ENCODE measurements at regions not wholly inside any gene's neighbourhood (a gene's known extent, or its start where the extent isn't known, plus 50 kb on each side); places are given as distances from the start of the nearest gene placed in this dataset.

DNA sequence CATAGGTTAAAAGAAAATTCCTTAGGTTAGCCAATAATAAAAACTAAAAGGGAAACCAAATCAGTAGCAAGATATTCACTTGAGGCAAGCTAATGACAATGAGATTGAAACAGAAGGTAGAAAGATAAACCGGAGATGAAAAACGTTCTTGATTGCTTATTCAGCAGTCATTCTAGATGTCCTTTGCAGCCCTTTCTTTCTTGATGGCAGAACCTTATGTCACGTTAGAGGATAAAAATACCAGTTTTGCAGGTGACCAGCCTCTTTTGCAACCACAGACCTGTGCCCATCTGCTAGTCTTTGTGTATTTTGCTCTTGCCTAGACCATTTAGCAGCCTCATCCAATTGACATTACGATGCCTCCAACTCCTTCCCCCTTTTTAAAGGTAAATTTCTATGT, 337.8 kb downstream of the DMAC1 start:
- H3K4me3 ChIP-seq (ENCODE audit: low read depth, low read length) = no peak overlapping the region

DNA sequence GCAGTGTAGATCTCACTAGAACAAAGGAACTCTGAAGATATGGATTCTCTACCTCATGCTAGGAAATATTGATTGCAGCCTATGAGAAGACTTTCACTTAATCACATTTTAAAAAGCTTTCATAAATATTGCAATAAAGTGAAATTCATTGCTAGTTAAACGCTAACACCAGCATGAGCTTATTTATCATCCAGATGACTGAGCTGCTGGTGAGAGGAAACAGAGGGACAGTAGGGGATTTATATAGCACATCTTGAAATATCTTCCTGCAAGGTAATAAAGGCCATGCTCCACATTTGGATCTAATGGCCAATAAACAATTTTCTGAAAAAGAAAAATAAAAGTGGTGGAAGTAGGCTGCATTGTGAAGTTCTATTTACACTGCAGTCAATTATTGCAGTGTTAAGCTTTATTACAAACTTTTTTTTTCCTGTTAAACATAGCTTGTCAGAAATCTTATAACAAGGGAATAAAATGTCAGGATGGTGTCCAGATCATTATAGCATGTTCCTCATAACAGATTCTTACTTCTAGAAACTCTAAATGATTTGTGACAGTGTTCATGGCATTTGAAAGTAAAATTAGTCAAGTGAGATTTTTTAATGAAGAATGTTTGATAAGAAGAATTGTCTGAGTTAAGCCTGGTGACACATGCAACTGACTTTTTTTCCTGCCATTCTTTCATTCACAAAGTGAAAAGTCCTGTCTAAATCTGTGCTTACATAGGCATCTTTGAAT, 342.6 kb downstream of the DMAC1 start:
- H3K4me3 ChIP-seq (ENCODE audit: low read depth, low read length) = no peak overlapping the region
- no peaks in the 10 kb centered on the region for H3K9me3 ChIP-seq (ENCODE audit: severe bottlenecking)
- no peak overlapping the region for H3K27ac ChIP-seq
- TF ChIP-seq, protein P1, sequence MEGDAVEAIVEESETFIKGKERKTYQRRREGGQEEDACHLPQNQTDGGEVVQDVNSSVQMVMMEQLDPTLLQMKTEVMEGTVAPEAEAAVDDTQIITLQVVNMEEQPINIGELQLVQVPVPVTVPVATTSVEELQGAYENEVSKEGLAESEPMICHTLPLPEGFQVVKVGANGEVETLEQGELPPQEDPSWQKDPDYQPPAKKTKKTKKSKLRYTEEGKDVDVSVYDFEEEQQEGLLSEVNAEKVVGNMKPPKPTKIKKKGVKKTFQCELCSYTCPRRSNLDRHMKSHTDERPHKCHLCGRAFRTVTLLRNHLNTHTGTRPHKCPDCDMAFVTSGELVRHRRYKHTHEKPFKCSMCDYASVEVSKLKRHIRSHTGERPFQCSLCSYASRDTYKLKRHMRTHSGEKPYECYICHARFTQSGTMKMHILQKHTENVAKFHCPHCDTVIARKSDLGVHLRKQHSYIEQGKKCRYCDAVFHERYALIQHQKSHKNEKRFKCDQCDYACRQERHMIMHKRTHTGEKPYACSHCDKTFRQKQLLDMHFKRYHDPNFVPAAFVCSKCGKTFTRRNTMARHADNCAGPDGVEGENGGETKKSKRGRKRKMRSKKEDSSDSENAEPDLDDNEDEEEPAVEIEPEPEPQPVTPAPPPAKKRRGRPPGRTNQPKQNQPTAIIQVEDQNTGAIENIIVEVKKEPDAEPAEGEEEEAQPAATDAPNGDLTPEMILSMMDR (IDR thresholded peaks at IDR 0.05; ENCODE audit: low read depth, low read length) = no peak
- DNase-seq = no peak
- H3K27me3 ChIP-seq (ENCODE audit: insufficient read depth, low read depth, severe bottlenecking) = no peaks in the 10 kb centered on the region
- no peaks in the 10 kb centered on the region for H3K36me3 ChIP-seq

More for the DNA sequence above, 337.8 kb downstream of the DMAC1 start:
- no peak for DNase-seq
- H3K27me3 ChIP-seq (ENCODE audit: insufficient read depth, low read depth, severe bottlenecking) = no peaks in the 10 kb centered on the region
- TF ChIP-seq, protein P1 (IDR thresholded peaks at IDR 0.05; ENCODE audit: low read depth, low read length) = no peak
- H3K27ac ChIP-seq = no peak overlapping the region
- no peaks in the 10 kb centered on the region for H3K36me3 ChIP-seq
- no peaks in the 10 kb centered on the region for H3K9me3 ChIP-seq (ENCODE audit: severe bottlenecking)

DNA sequence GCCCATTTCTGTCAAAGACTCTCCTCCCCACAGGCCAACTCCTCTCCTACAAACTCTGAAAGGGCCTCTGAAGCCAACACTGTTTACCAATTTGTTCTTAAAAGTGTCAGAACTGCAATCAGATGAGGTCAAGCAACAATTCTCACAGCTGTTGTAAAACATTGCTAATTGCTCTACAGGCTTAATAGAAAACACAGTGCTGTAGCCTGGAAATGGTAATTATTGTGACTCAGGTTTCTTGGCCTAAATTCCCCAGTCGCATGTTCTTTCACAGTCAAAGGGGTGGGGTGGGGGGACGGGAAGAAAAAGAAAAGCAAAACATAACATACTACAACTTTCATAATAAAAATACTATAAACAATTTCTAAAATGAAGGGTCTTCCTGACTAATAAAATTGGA, 343.2 kb downstream of the DMAC1 start:
- no peak for DNase-seq
- Histone ChIP-seq H3K27ac (no peak overlapping the region), H3K9me3 (ENCODE audit: severe bottlenecking) (no peaks in the 10 kb centered on the region), H3K36me3 (no peaks in the 10 kb centered on the region), H3K4me3 (ENCODE audit: low read depth, low read length) (no peak overlapping the region), H3K27me3 (ENCODE audit: insufficient read depth, low read depth, severe bottlenecking) (no peaks in the 10 kb centered on the region)
- TF ChIP-seq, protein P1 (IDR thresholded peaks at IDR 0.05; ENCODE audit: low read depth, low read length) = no peak

DNA sequence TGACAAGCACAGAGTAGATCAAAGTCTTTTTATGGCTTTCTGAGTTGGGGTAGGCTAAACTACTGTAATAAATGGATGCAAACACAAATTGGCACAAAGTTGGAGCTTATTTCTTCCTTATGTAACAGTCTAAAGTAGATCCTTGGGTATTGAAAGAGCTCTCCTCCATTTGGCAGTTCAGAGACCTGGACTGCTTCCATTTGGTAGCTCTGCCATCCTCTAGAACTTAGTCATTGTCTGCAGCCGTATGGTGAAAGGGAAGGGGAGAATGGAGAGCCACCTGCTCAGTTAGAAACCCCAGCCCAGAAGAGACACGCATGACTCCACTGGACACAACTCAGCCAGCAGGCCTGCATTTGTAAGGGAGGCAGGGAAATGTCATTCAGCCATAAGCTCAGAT, 345.0 kb downstream of the DMAC1 start:
- H3K9me3 ChIP-seq (ENCODE audit: severe bottlenecking) = no peaks in the 10 kb centered on the region
- H3K27ac ChIP-seq = no peak overlapping the region
- H3K27me3 ChIP-seq (ENCODE audit: insufficient read depth, low read depth, severe bottlenecking) = no peaks in the 10 kb centered on the region
- H3K4me3 ChIP-seq (ENCODE audit: low read depth, low read length) = no peak overlapping the region
- TF ChIP-seq, protein P1 (IDR thresholded peaks at IDR 0.05; ENCODE audit: low read depth, low read length) = no peak
- no peaks in the 10 kb centered on the region for H3K36me3 ChIP-seq
- no peak for DNase-seq

DNA sequence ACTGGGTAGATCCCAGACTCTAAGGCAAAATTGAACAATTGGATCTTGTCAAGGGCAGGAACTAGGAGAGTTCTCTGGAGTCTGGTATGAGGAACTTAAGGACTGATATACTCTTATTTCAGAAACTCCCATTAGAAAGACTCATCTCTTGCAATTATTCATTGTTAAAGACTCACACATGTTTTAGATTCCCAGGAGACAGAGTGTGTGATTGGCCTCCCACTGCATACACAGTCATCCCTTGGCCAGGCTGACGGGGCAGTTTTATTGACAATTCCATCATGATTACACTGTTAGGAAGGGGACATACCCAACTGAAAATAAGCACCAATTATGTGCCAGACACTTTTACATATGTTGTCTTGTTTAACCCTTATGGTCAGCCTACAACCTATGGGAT, 347.2 kb downstream of the DMAC1 start:
- H3K27ac ChIP-seq = no peak overlapping the region
- H3K4me3 ChIP-seq (ENCODE audit: low read depth, low read length) = no peak overlapping the region
- no peaks in the 10 kb centered on the region for H3K9me3 ChIP-seq (ENCODE audit: severe bottlenecking)
- no peak for DNase-seq
- TF ChIP-seq, protein P1 (IDR thresholded peaks at IDR 0.05; ENCODE audit: low read depth, low read length) = no peak
- no peaks in the 10 kb centered on the region for H3K36me3 ChIP-seq
- no peaks in the 10 kb centered on the region for H3K27me3 ChIP-seq (ENCODE audit: insufficient read depth, low read depth, severe bottlenecking)

DNA sequence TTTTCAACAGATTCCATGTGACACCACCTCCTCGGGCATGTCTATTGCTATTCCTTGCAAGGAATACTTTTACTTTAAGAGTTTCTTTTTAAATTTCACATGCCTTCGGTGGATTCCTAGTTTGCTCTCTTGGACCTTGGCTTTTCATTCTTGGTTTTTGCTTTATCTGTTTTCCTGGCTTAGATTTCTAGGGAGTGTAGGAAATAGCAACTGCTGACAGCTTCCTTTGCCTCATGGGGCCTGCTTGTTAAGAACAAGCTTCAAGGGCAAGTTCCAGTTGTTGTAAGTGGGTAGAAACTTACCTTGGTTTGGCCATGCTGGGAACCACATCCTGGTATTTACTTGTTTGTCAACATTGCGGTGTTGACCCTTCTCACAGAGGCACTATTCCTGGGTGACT, 348.5 kb downstream of the DMAC1 start:
- Histone ChIP-seq H3K9me3 (ENCODE audit: severe bottlenecking) (no peaks in the 10 kb centered on the region), H3K27ac (no peak overlapping the region), H3K36me3 (no peaks in the 10 kb centered on the region), H3K4me3 (ENCODE audit: low read depth, low read length) (no peak overlapping the region), H3K27me3 (ENCODE audit: insufficient read depth, low read depth, severe bottlenecking) (no peaks in the 10 kb centered on the region)
- TF ChIP-seq, protein P1 (IDR thresholded peaks at IDR 0.05; ENCODE audit: low read depth, low read length) = no peak
- no peak for DNase-seq

Data from WERI-Rb-1 (cell line).